Amygdala (tissue), 56 donors: ENCODE measurements at regions not wholly inside any gene's neighbourhood (a gene's known extent, or its start where the extent isn't known, plus 50 kb on each side); places are given as distances from the start of the nearest gene placed in this dataset.

Source experiments
- DNase-seq, 56 donors: peaks; one replicate each; lab custom pipeline; 2025; lab: John Stamatoyannopoulos, UW

GRCh38 chr19:32291876-32292275, 53.5 kb upstream of the ZNF507 start:
- DNase-seq, result no peak

GRCh38 chr19:32294871-32295438, 50.5 kb upstream of the ZNF507 start:
- DNase-seq, result no peak
